Mucosa of descending colon (tissue), 3 donors: ENCODE measurements at regions not wholly inside any gene's neighbourhood (a gene's known extent, or its start where the extent isn't known, plus 50 kb on each side); places are given as distances from the start of the nearest gene placed in this dataset.

ENCODE experiments used
- ATAC-seq: fragments of 200-7000 bp; cut with Tn5 transposase; one replicate; pipeline ENCODE4 v1.9.1; 2020; ENCODE audit warnings: mild to moderate bottlenecking, moderate library complexity
- DNase-seq, 3 donors: peaks; one replicate each; pipeline ENCODE4 v3.0.0-alpha.2; 2020
- H3K36me3 ChIP-seq: fragments of 200-600 bp; one replicate; pipeline ENCODE4 v1.8.0; 2021; ENCODE audit warnings: low read depth, mild to moderate bottlenecking
- H3K4me1 ChIP-seq: fragments of 200-600 bp; one replicate; pipeline ENCODE4 v1.8.0; 2021; ENCODE audit warnings: low read depth, mild to moderate bottlenecking
- H3K4me3 ChIP-seq: fragments of 200-600 bp; one replicate; pipeline ENCODE4 v1.8.0; 2021; ENCODE audit warnings: mild to moderate bottlenecking
- H3K9me3 ChIP-seq: fragments of 200-600 bp; one replicate; pipeline ENCODE4 v1.8.0; 2021; ENCODE audit warnings: mild to moderate bottlenecking
- intact Hi-C, 2 donors: fragments of 100-400 bp; cut with DNase I in 1 of 2; cut with micrococcal nuclease in 1 of 2; formaldehyde crosslinking; loops; one replicate each; pipeline versions ENCODE4 v1.11.0 to v1.11.1; 2022; cut with DNase I, micrococcal nuclease
- TF ChIP-seq, protein P1 (sequence below): fragments of 200-600 bp; IDR thresholded peaks from one replicate; pipeline ENCODE4 v1.8.0; 2022; ENCODE audit warnings: antibody characterized with exemption, mild to moderate bottlenecking
- donor health status: DM: no; HTN: no; CAD: no; lungs with moderate emphysema.
- donor health status: DM: no; HTN: no; CAD: no.
- donor health status: DM: no; HTN: yes; CAD: no.

DNA sequence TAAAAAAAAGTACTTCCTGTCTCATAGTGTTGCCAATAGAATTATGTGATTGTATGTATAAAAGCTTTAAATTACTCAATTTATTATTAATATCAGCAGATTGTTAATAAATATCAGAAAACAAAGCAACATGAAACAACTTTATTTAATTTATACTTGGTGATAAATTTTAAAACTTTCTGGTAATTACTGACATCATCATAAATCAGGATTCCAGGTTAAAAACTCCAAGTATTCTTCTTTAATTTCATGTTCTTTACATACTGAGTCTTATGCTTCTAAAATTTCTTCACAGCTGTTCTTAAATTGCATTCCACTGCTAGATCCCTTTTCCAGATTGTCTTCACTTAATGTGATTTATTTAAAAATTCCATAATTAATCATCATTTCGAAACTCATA lies 1224.5 kb downstream of the PCDH18 start:
- no peak for DNase-seq
- H3K4me1 ChIP-seq = no peaks in the 10 kb centered on the region
- TF ChIP-seq, protein P1, sequence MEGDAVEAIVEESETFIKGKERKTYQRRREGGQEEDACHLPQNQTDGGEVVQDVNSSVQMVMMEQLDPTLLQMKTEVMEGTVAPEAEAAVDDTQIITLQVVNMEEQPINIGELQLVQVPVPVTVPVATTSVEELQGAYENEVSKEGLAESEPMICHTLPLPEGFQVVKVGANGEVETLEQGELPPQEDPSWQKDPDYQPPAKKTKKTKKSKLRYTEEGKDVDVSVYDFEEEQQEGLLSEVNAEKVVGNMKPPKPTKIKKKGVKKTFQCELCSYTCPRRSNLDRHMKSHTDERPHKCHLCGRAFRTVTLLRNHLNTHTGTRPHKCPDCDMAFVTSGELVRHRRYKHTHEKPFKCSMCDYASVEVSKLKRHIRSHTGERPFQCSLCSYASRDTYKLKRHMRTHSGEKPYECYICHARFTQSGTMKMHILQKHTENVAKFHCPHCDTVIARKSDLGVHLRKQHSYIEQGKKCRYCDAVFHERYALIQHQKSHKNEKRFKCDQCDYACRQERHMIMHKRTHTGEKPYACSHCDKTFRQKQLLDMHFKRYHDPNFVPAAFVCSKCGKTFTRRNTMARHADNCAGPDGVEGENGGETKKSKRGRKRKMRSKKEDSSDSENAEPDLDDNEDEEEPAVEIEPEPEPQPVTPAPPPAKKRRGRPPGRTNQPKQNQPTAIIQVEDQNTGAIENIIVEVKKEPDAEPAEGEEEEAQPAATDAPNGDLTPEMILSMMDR = no peak
- no peak overlapping the region for H3K4me3 ChIP-seq
- intact Hi-C loops = no loop called here
- no peak for ATAC-seq
- H3K36me3 ChIP-seq = no peaks in the 10 kb centered on the region
- no peaks in the 10 kb centered on the region for H3K9me3 ChIP-seq

DNA sequence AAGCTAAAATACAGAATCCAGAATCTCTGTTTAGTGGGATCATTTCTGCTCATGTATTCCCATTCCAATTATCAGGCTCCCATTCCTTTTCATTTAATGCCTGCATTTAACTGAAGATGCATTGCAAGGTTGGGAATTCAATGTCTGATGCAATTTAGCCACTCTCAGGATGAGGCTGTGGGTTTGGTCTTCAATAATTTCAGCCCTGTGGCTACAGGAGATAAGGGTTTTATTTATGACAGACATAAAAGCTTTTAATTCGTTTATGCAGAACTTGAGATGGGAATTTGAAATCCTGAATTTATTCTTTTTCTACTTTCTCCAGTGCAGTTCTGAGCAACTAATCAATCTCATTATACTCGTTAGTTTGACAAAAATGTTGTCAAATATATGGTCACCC lies 1225.9 kb downstream of the PCDH18 start:
- Histone ChIP-seq H3K4me3 (no peak overlapping the region), H3K9me3 (no peaks in the 10 kb centered on the region), H3K4me1 (no peaks in the 10 kb centered on the region), H3K36me3 (no peaks in the 10 kb centered on the region)
- no peak for DNase-seq
- TF ChIP-seq, protein P1 = no peak
- no peak for ATAC-seq
- intact Hi-C loops = no loop called here

DNA sequence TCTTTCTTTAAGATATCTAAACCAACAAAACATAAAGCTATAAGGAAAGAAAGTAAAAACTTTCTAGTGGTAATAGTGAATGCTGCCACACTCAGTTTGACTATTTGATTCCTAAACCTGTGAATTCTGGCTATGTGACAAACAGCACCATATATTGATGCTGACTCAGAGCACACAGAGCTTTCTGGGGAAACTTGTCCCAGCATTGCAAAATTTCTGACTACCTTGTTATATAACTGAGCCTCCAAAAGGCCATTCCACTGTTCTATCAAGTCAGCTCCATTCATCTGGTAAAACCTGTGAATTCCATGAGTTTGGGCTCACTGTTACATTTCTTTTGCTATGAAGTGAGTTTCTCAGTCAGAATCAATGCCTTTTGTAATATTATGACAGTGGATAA lies 1229.7 kb downstream of the PCDH18 start:
- Histone ChIP-seq H3K4me3 (no peak overlapping the region), H3K9me3 (no peaks in the 10 kb centered on the region), H3K4me1 (no peaks in the 10 kb centered on the region), H3K36me3 (no peaks in the 10 kb centered on the region)
- intact Hi-C loops = no loop called here
- TF ChIP-seq, protein P1 = no peak
- DNase-seq (no peak), ATAC-seq (no peak)

DNA sequence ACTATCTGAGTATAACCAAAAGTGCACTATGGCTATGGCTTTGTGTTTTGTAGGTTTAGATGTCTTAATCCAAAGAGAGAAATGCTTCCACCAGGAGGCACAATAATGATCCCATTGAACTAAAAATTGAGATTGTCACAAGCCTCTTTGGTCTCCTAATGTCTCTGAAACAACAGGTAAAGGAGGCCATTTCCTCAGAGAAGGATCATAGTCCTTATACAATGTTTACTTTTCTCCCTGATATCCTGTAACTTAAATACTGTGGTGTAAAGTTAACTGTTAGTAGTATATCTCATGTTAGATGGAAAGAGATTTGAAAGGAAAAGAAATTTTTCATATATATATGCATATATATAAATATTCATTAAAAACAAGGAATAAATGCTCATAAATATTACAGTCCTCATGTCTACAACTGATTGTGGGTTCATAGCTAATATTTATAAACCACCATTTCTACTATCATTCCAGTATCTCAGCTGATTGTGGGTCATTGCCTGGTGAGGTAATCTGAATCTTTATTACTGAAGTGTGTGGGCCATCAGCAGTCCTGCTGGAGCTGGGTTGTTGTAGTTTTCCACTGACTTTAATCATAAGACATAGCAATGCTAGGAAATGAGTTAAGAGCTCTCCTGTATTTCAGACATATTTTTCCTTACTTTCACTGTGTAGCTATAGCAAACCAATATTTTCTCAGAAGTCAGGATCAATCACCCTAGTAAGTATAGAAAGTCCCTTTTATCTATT lies 1230.4 kb downstream of the PCDH18 start:
- Histone ChIP-seq H3K9me3 (no peaks in the 10 kb centered on the region), H3K4me3 (no peak overlapping the region), H3K4me1 (no peaks in the 10 kb centered on the region), H3K36me3 (no peaks in the 10 kb centered on the region)
- no peak for ATAC-seq
- no peak for DNase-seq
- intact Hi-C loops = no loop called here
- TF ChIP-seq, protein P1 = no peak

DNA sequence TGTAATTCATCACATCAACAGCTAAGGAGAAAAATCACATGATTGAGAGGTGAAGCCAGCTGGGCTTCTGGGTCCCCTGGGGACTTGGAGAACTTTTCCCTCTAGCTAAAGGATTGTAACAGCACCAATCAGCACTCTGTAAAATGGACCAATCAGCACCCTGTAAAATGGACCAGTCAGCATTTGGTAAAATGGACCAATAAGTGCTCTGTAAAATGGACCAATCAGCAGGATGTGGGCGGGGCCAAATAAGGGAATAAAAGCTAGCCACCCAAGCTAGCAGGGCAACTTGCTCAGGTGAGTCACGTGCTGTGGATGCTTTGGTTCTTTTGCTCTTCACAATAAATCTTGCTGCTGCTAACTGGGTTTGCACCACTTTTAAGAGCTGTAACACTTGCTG lies 1248.3 kb downstream of the PCDH18 start:
- ATAC-seq (no peak), DNase-seq (no peak)
- Histone ChIP-seq H3K36me3 (no peaks in the 10 kb centered on the region), H3K4me3 (no peak overlapping the region), H3K9me3 (no peaks in the 10 kb centered on the region), H3K4me1 (no peaks in the 10 kb centered on the region)
- intact Hi-C loops = no loop called here
- TF ChIP-seq, protein P1 = no peak

DNA sequence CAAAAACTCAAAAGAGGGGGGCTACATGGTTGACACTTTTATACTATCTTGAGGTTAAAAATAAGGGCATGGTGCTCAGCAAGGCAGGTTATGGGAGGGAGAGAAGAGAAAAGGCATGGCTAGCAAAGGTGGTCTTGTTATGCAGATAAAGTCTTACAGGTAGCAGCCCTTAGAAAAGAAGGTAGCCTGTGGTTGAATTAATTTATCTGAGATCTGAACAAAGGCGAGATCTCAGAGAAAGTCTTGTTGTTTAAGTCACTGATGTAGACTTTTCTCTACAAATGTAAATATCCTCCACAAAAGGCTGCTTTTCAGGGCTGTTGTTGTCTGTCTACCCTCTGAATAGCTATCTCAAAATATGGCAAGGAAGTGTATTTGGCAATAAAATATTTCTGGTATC lies 1250.4 kb downstream of the PCDH18 start:
- no peak for ATAC-seq
- Histone ChIP-seq H3K36me3 (no peaks in the 10 kb centered on the region), H3K4me3 (no peak overlapping the region), H3K4me1 (no peaks in the 10 kb centered on the region), H3K9me3 (no peaks in the 10 kb centered on the region)
- DNase-seq = no peak
- TF ChIP-seq, protein P1 = no peak
- intact Hi-C loops = no loop called here
